HG03565 (cell line): ENCODE measurements at regions not wholly inside any gene's neighbourhood (a gene's known extent, or its start where the extent isn't known, plus 50 kb on each side); places are given as distances from the start of the nearest gene placed in this dataset.

Experiments
- ATAC-seq: cut with Tn5 transposase; IDR thresholded peaks from one replicate; pipeline ENCODE4 v1.9.1; 2021; ENCODE audit warnings: mild to moderate bottlenecking, moderate library complexity; ENCODE audit not compliant: unreplicated experiment

- ATAC-seq = no peak
These were observed 139.1 kb upstream of the ADRA1B start for GRCh38 chr5:159777049-159777660.

GRCh38 chr5:159779481-159779880, 136.8 kb upstream of the ADRA1B start:
- ATAC-seq = no peak

DNA sequence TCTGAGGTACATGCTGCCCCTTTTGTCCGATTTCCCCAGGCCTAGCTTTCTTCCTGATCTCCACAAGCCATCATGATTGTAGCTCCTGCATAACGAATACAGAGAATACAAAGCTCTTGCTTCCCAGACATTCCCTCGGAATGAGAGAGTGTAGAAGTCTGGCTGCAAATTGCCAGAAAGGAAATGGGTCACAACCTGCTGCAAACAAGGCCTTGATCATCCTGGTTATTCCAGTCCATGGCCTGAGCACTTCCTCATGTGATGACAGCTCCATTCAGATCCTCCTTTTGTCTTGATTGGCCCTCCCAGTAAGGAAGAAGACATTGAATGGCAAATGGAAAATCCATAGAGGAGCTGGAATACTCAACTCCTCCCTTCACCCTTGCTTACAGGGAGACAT, 136.0 kb upstream of the ADRA1B start:
- no peak for ATAC-seq

GRCh38 chr5:159781626-159782157, 134.6 kb upstream of the ADRA1B start:
- no peak for ATAC-seq

- ATAC-seq = peak; percentile 71
These were observed 133.9 kb upstream of the ADRA1B start for GRCh38 chr5:159782197-159782994.

- ATAC-seq = no peak
These were observed 133.3 kb upstream of the ADRA1B start for GRCh38 chr5:159782995-159783300.

DNA sequence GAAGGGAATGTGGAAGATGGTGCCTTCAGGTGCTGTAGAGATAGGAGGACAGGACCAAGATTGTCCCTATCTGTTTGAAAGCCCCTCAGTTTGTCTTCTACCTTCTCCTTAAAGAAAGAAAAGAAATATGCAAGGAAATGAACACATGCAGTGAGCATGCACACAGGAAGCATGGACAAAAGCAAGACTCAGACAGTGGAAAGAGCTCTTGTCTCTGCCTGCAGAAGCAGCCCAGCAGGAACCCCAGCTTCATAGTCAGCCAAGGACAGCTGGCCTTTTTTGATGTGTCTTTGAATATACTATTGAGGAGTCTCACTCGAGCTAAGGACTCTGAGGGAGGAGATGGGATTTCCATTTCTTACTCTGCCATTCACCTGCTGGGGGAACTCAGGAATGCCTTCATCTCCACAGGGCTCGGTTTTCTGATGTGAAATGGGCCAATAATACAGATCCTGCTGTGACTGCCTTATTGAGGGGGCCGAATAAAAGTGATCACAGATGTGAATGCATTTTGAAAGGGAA, 132.5 kb upstream of the ADRA1B start:
- no peak for ATAC-seq

GRCh38 chr5:159784993-159785392, 131.3 kb upstream of the ADRA1B start:
- no peak for ATAC-seq

GRCh38 chr5:159785656-159786055, 130.6 kb upstream of the ADRA1B start:
- no peak for ATAC-seq

DNA sequence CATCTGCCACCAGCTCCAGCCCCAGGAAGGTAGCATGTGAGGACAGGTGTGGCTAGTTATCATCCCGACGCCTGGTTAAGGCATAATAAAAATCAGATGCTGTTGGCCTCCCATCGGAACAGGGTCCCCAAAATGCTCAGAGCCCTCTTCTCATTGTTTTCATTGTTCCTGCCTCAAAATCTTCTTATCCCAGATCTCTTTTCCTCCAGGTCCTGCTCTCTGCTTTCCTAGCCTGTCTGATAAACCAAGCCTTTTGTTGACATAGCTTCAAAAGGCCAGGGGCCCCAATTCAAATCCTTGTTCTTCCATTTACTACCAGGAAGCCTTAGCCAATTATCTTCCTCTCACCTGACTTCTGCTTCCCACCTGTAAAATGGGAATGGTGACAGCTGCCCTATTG, 130.1 kb upstream of the ADRA1B start:
- no peak for ATAC-seq

DNA sequence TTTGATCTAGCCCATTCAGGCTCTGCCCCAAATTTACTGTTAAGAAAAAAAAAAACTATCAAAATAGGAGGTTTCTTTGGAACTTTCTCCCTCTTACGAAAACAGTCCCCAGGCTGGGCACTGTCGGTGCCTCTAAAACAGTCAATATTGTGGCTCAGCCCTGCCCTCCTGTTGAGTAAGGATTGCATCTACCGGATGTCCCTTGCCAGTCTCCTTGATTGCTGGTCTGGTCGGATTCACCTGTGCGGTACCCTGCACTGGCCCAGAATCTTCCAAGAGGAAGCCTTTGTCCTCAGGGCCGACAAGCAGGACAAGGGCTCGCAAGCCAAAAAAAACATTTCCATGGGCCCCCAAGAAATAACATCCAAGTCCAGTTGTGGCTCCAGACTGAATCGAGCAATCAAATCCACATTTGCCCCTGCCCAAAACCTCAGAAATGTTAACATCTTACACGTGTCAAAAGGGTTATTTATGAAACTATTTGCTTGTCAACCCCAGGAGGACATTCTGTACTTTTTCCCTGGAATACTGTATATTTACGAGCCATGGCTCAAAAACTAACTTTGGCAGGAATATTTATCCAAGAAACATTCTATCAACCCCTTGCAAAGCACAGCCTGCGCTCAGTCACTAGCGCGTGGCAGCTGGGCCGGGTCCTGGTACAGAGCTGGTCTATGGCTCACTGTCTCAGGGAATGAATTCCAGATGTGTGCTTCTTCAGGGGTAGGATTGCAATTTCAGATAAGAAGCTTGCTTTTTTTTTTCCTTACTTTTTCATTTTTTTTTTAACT, 129.2 kb upstream of the ADRA1B start:
- no peak for ATAC-seq

- no peak for ATAC-seq
These were observed 128.4 kb upstream of the ADRA1B start for GRCh38 chr5:159787837-159788236.

GRCh38 chr5:159788835-159789331, 127.4 kb upstream of the ADRA1B start:
- ATAC-seq = no peak

DNA sequence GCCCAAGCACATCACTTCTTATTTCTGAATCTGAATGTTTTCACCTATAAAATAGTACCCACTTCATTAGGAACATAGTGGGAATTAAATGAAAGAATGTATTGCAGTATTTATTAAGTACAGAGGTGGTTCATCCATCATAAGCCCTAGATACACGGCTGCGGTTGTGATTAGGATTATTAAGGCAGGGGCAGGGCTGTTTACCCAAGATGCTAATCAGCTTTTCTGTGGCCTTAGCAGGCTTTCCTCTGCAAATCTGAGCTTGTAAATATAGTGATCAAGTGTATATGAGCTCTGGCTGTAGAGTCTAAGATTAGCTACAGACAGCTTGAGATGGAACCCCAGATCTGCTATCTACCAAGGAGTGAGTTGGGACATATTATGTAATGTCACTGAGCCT, 124.1 kb upstream of the ADRA1B start:
- ATAC-seq = no peak

DNA sequence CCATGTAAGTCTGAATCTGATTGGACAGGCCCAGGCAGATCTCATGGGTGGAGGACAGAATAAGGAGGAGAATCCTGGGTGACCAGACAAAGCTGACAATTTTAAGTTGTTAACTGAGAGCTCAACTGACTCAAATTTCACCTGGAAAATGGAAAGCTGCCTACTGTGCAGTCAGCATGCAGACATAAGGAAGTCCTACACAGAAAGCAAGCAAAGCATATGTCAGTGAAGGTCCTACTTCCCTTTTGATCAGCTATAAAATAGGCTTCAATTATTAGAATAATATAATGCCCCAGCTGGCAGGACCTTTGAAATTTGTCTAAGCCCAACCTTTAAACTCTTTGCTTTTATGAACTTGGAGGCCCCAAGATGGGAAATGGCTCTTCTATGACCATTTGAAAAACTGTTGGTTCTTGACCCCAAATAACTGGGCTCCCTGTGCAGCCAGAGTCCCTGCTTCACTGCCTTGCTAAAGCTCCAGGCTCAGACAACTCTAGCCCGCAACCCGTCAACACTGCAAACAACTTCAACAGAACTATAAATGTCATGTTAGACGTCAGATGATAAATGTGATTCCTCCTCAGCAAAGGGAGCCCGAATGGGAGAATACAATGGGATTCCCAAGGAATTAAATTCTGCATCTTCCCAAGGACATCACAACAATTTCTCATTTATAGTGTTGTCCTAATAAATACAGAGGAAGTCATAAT, 118.9 kb upstream of the ADRA1B start:
- no peak for ATAC-seq

- no peak for ATAC-seq
These were observed 116.6 kb upstream of the ADRA1B start for GRCh38 chr5:159799701-159800100.

DNA sequence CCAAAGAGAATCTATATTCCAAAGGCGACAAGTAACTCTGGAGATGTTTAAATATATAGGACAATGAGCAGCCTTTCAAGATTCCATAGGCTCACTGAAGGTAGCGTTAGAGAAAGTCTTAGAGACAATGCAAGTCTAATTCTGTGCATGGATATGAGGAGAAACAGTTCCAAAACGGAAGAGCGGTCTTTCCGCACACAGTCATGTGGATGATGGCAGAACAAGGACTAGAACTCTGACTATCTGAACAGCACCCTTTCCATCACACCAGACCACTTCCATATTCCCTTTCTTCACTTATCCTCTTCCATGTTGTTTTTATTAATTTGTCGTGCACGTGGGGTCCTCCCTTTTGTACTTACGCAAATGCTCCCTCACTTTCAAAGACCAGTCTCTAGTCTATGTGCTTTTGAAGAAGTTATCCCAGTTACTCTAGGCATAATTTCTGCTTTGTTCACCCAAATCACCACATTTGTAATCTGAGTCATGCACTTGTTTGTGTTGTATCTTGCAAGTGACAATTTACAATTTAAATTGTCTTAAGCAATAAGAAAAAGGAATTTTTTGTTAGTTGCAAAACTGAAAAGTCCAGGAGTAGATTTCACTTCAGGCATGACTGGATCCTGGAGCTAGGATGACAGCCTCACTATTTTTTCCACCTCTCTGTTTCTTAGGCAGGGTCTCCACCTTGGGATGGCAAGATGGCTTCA, 116.0 kb upstream of the ADRA1B start:
- ATAC-seq = no peak

DNA sequence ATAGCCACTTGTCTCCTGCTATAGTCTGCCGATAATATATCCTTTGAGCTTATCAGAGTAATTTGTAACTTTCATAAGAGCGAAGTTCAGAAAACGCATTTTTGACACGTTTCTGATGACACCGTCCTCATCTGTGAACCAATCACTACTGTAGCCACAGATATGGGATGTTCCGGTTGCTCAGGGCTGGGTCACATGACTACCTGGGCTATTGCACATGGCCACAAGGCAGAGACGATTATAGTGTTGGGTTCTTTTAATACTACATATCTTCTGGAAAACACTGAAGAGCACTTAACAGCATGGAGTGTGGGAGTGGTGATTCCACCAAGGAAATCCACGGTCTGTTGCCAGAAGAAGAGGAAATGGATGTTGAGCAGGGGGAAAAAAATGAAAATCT, 115.0 kb upstream of the ADRA1B start:
- no peak for ATAC-seq

GRCh38 chr5:159802661-159803060, 113.6 kb upstream of the ADRA1B start:
- ATAC-seq = no peak

GRCh38 chr5:159804121-159804520, 112.2 kb upstream of the ADRA1B start:
- no peak for ATAC-seq
